ENCODE measurements at regions not wholly inside any gene's neighbourhood (a gene's known extent, or its start where the extent isn't known, plus 50 kb on each side); places are given as distances from the start of the nearest gene placed in this dataset.

- TF ChIP-seq CTCF (IDR thresholded peaks at IDR 0.05) (no peak), POLR2A (IDR thresholded peaks at IDR 0.05) (no peak), POLR2AphosphoS5 (IDR thresholded peaks at IDR 0.05; ENCODE audit: insufficient read depth in 1 of 2, low read depth in 1 of 2) (no peak)
These were observed 797.9 kb downstream of the TLE4 start for GRCh38 chr9:80369641-80370040.

All from vagina (tissue), 2 donors.